GM12878 (cell line): ENCODE measurements at regions not wholly inside any gene's neighbourhood (a gene's known extent, or its start where the extent isn't known, plus 50 kb on each side); places are given as distances from the start of the nearest gene placed in this dataset.
"Not testable (repeated sequence)": the region's sequence is repeated elsewhere in the genome, so short reads cannot be mapped to it uniquely, and the experiment has no call there.

Experiments
- ATAC-seq: fragments of 200-7000 bp; cut with Tn5 transposase; 3 replicates; pipeline ENCODE4 v1.9.1; 2020; ENCODE audit warnings: mild to moderate bottlenecking, moderate library complexity
- BruUV-seq: library from RNA; stranded (reverse); fragments of 400-500 nt; replicated peaks from 2 replicates; lab custom pipeline; 2021; lab: Mats Ljungman, UMichigan
- CTCF ChIA-PET: fragments of 300-600 bp; sonication (Branson Sonifier 250); formaldehyde crosslinking; extraction: SDS; loops from one replicate; lab custom pipeline; 2021; ENCODE audit warnings: inconsistent platforms; lab: Yijun Ruan, JAX
- POLR2A ChIA-PET: fragments of 350-600 bp; formaldehyde crosslinking; extraction: SDS; loops from one replicate; lab custom pipeline; 2021; ENCODE audit warnings: inconsistent platforms; lab: Charles Lee
- RAD21 ChIA-PET: fragments of 300-600 bp; sonication (Branson Sonifier 250); formaldehyde crosslinking; loops from one replicate; lab custom pipeline; 2023; ENCODE audit warnings: antibody characterized with exemption; ENCODE audit not compliant: unreplicated experiment; lab: Charles Lee
- SMC1A ChIA-PET: fragments of 300-600 bp; sonication (Branson Sonifier 250); formaldehyde crosslinking; loops from one replicate; lab custom pipeline; 2023; ENCODE audit not compliant: unreplicated experiment, uncharacterized antibody; lab: Charles Lee
- DNase-seq: peaks from one replicate; pipeline ENCODE4 v3.0.0-alpha.2; 2011; ENCODE audit warnings: low read depth, low spot score
- FAIRE-seq: peaks from 3 replicates; lab custom pipeline; 2011; peaks lifted over from hg19 to GRCh38; lab: Jason Lieb, UNC
- H2AFZ ChIP-seq: 2 replicates; pipeline ENCODE4 v1.6.0; 2011; ENCODE audit warnings: low read depth, low read length, control low read depth; ENCODE audit not compliant: control insufficient read depth
- H3K27ac ChIP-seq: 2 replicates; pipeline ENCODE4 v1.5.1; 2011; ENCODE audit warnings: control low read depth; ENCODE audit not compliant: control insufficient read depth, insufficient read depth
- H3K27me3 ChIP-seq, 2 experiments: replicated peaks in 1 of 2; 2 replicates each; pipeline versions ENCODE4 v1.6.0 to v1.6.1; 2011; ENCODE audit warnings: low read length in 1 of 2; ENCODE audit not compliant: control insufficient read depth in 2 of 2, insufficient read depth in 2 of 2
- H3K36me3 ChIP-seq, 2 experiments: 2 replicates each; pipeline ENCODE4 v1.5.1; 2011; ENCODE audit warnings: low read length in 1 of 2; ENCODE audit not compliant: control insufficient read depth in 2 of 2, insufficient read depth in 2 of 2
- H3K4me1 ChIP-seq: 2 replicates; pipeline ENCODE4 v1.6.1; 2011; ENCODE audit warnings: mild to moderate bottlenecking, low read length, moderate library complexity, mixed read lengths; ENCODE audit not compliant: control insufficient read depth, insufficient read depth
- H3K4me2 ChIP-seq: 2 replicates; pipeline ENCODE4 v1.6.0; 2011; ENCODE audit warnings: control low read depth; ENCODE audit not compliant: control insufficient read depth, insufficient read depth
- H3K4me3 ChIP-seq: fragments of 200-600 bp; sonication (generic); 2 replicates; pipeline ENCODE4 v1.5.1; 2016
- H3K79me2 ChIP-seq: 2 replicates; pipeline ENCODE4 v1.6.0; 2011; ENCODE audit warnings: low read length; ENCODE audit not compliant: control insufficient read depth, insufficient read depth
- H3K9ac ChIP-seq: 2 replicates; pipeline ENCODE4 v1.8.0; 2011; ENCODE audit warnings: low read length, control low read depth, mixed read lengths; ENCODE audit not compliant: control insufficient read depth, insufficient read depth
- H3K9me3 ChIP-seq: replicated peaks from 3 replicates; pipeline ENCODE4 v1.5.1; 2011; ENCODE audit warnings: mild to moderate bottlenecking, low read length; ENCODE audit not compliant: control insufficient read depth, insufficient read depth
- H4K20me1 ChIP-seq: 2 replicates; pipeline ENCODE4 v1.6.0; 2011; ENCODE audit not compliant: control insufficient read depth, insufficient read depth
- EED ChIP-seq: sonication (generic); IDR thresholded peaks from 2 replicates; pipeline ENCODE4 v1.6.1; 2016; ENCODE audit warnings: antibody characterized with exemption, low read depth
- EZH2 ChIP-seq: IDR thresholded peaks from 2 replicates; pipeline ENCODE4 v1.6.1; 2012; ENCODE audit warnings: low read depth, mild to moderate bottlenecking, control low read depth, inconsistent platforms, low read length, borderline replicate concordance; ENCODE audit not compliant: control insufficient read depth
- FOS ChIP-seq: IDR thresholded peaks from 3 replicates; pipeline ENCODE4 v1.6.1; 2011; ENCODE audit warnings: borderline replicate concordance; ENCODE audit not compliant: insufficient read length; ENCODE audit errors: extremely low read depth
- HDAC2 ChIP-seq: fragments of 200-600 bp; sonication (generic); IDR thresholded peaks from 2 replicates; pipeline ENCODE4 v1.6.1; 2017
- HDAC6 ChIP-seq: fragments of 200-600 bp; sonication (generic); IDR thresholded peaks from one replicate; pipeline ENCODE4 v1.8.0; 2017; ENCODE audit warnings: antibody characterized with exemption; ENCODE audit not compliant: unreplicated experiment
- MEF2A ChIP-seq: IDR thresholded peaks from 2 replicates; pipeline ENCODE4 v1.6.1; 2011; ENCODE audit warnings: low read depth, mild to moderate bottlenecking, low read length, moderate library complexity; ENCODE audit not compliant: insufficient read depth
- NR2F1 ChIP-seq: fragments of 450-650 bp; conservative IDR thresholded peaks from 2 replicates; pipeline ENCODE4 v1.6.1; 2017; ENCODE audit warnings: mild to moderate bottlenecking
- NRF1 ChIP-seq: conservative IDR thresholded peaks from 2 replicates; pipeline ENCODE4 v1.6.1; 2011; ENCODE audit warnings: mild to moderate bottlenecking, low read depth, low read length, improper control_type of control experiment
- SMC3 ChIP-seq: IDR thresholded peaks from 2 replicates; pipeline ENCODE4 v1.6.1; 2011; ENCODE audit warnings: low read length, improper control_type of control experiment, borderline replicate concordance
- ZBTB40 ChIP-seq: fragments of 450-650 bp; IDR thresholded peaks from 2 replicates; pipeline ENCODE4 v1.6.1; 2016; ENCODE audit warnings: mild to moderate bottlenecking, moderate library complexity, borderline replicate concordance
- ZNF592 ChIP-seq: fragments of 450-650 bp; IDR thresholded peaks from 2 replicates; pipeline ENCODE4 v1.6.1; 2017; ENCODE audit warnings: mild to moderate bottlenecking, moderate library complexity
- WGBS: methylation state at CpG from one replicate; pipeline ENCODE4 v1.1.6; 2016; ENCODE audit warnings: low lambda C conversion rate; ENCODE audit not compliant: insufficient replicate concordance, insufficient coverage; ENCODE audit errors: missing lambda C conversion rate; 5-methylcytosine and 5-hydroxymethylcytosine counted together
- in situ Hi-C: fragments of 300-500 bp; cut with MboI; formaldehyde crosslinking; loops from 9 replicates; pipeline ENCODE4 v1.14.3; 2018; ENCODE audit warnings: mixed read lengths
- intact Hi-C: fragments of 100-400 bp; cut with micrococcal nuclease; formaldehyde crosslinking; loops from one replicate; pipeline ENCODE4 v1.14.2; 2022; ENCODE audit not compliant: unreplicated experiment

GRCh38 chr5:44532981-44533380, 143.8 kb upstream of the FGF10 start:
- no peak for ATAC-seq
- H3K9ac ChIP-seq = no peak overlapping the region
- no peak overlapping the region for H3K27ac ChIP-seq
- H3K4me1 ChIP-seq = no peaks in the 10 kb centered on the region
- no peak for FAIRE-seq
- no peaks in the 10 kb centered on the region for H3K36me3 ChIP-seq
- 0% methylated on average over 1 of the region's 1 CpG for WGBS
- intact Hi-C loops (no loop called here), in situ Hi-C loops (no loop called here)
- no peak overlapping the region for H3K4me3 ChIP-seq
- no peaks in the 10 kb centered on the region for H4K20me1 ChIP-seq
- no peak overlapping the region for H2AFZ ChIP-seq
- RAD21 ChIA-PET = no interaction called here
- no peak overlapping the region for H3K4me2 ChIP-seq
- no peaks in the 10 kb centered on the region for H3K27me3 ChIP-seq
- H3K9me3 ChIP-seq = no peaks in the 10 kb centered on the region
- BruUV-seq = no TSS peak
- POLR2A ChIA-PET = no interaction called here
- SMC1A ChIA-PET = interaction anchor here (1.0 kb wide), 1 partner anchor 241 kb away, joined by 3 read pairs; no protein-coding TSS in a partner anchor
- TF ChIP-seq EED = no peak
- TF ChIP-seq NRF1 = no peak
- no peak for TF ChIP-seq SMC3
- TF ChIP-seq HDAC2 = no peak
- TF ChIP-seq ZBTB40 = no peak
- TF ChIP-seq FOS = no peak
- no peak for TF ChIP-seq MEF2A
- TF ChIP-seq ZNF592 = no peak
- TF ChIP-seq NR2F1 = no peak
- TF ChIP-seq EZH2 = no peak
- TF ChIP-seq HDAC6 = no peak
- CTCF ChIA-PET = no interaction called here
- no peaks in the 10 kb centered on the region for H3K79me2 ChIP-seq
- no peak for DNase-seq

GRCh38 chr5:44531756-44532155, 142.5 kb upstream of the FGF10 start:
- H3K9me3 ChIP-seq, in situ Hi-C loops, H3K4me2 ChIP-seq, H3K27ac ChIP-seq, H3K9ac ChIP-seq, H3K4me1 ChIP-seq, H3K27me3 ChIP-seq, H3K79me2 ChIP-seq, BruUV-seq, CTCF ChIA-PET, H3K4me3 ChIP-seq, DNase-seq, H3K36me3 ChIP-seq, POLR2A ChIA-PET, H4K20me1 ChIP-seq, ATAC-seq, FAIRE-seq, RAD21 ChIA-PET, H2AFZ ChIP-seq, intact Hi-C loops, SMC1A ChIA-PET: not testable (repeated sequence)
- WGBS = 14% methylated on average over 2 of the region's 2 CpGs
